HG03520 (cell line): ENCODE measurements at regions not wholly inside any gene's neighbourhood (a gene's known extent, or its start where the extent isn't known, plus 50 kb on each side); places are given as distances from the start of the nearest gene placed in this dataset.

Source experiments
- ATAC-seq: cut with Tn5 transposase; IDR thresholded peaks from one replicate; pipeline ENCODE4 v1.9.1; 2021; ENCODE audit warnings: mild to moderate bottlenecking, moderate library complexity; ENCODE audit not compliant: unreplicated experiment

DNA sequence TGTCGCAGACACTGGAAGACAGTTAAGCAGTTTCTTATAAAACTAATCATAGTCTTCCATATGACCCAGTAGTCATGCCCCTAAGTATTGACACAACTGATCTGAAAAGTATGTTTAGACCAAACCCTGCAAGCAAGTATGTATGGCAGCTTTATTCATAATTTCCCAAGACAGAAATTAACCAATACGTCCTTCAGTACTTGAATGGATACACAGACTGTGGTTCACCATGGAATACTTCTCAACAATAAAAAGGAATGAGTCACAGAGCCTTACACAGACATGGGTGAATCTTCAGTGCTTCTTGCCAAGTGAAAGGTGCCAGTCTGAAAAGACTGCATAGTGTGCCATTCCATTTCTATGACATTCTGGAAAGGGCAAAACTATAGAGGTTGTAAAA is 50.2 kb upstream of the AKR1E2 start:
- no peak for ATAC-seq

DNA sequence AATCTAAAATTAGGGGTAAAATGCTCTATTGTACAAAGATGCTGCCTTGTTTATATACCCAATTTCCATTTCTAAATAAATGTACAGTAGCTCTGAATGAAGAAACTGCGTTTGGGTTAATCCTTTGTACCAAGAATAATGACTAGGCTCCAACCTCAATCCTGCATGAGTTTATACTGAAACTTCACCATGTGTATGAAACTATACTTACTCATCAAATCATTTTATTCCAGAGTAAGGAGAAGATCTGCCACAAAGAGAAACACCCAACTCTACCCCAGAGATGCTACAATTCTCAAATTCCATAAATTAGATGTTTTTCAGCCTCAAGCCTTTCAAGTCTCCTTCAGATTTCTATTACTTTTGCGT is 53.8 kb upstream of the AKR1E2 start:
- no peak for ATAC-seq

DNA sequence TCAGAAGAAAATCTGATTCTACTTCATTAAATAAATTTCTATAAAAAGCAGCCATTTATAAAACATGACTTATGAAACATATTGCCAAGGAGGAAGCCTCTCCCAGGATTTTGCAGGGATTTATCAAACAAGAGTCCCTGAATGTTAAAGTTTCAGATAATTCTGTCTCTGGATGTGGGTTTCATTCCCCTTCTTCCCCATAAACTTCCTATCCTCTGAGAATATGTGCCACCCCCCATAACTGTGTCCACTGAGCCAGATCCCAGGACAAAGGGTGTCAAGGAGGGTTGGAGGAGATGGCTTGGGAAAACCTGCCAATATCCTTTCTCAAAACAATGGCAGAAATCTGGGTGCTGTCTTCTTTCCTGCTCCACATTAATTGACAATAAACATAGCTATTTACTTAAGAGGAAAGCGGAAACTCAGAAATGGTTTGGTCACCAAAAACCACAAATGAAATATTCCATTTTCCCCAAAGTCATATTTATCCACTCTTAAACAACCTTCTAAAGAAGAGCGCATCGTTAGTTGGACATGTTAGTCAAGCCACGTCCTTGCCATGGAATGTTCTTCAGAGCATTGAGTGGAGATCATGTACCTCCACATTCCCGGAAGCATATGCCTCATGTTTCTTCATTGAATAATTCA is 54.3 kb upstream of the AKR1E2 start:
- no peak for ATAC-seq

DNA sequence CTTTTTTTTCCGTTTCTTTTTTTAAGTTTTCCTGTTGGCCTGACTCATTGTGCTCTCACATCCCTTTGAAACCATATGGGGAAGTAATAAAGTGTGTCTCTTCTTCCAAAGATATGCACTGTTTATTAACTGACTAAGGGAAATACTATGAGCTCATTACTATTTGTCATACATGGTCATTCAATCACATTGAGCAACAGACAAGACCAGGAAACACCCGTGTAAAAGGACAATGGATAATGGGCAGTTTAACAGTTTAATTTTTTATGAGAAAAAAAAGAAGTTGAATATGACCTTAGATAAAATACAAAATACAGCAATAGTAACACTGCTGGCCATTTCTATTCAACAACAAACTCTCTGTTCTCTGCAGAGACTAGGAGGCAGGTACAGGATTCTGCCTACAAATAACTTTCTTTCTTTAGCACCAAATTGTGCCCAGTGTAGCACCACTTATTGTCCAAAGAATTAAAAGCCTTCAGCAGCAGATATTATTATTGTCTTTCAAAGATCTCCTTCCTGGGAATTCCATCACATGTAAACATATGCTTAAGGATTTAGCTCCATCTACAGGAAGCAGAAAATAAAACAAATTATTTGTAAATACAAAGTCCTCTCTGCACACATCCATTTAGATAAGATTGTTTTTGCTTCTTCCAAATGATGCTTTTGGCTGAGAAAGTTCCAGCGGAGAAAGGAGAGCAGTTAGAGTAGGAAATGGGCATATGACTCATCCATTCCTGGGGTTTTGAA is 55.0 kb upstream of the AKR1E2 start:
- no peak for ATAC-seq

DNA sequence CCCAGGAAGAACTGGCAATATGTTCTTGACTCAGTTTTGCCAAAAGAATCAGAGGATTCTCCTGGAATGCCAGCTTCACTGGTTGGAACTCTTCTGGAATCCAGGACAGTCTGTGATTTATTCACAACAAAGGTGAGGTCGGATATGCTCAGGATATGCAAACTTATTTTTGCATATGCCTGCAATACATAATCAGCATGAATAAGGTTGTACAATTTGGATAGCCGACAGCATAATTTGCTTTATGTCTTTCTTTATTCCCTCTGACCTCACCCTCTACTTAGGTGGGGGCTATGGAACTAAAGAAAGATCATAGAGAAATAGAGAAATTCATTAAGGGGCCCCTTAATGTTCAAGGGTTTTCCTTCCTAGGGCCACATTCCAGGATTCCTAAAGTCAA is 57.6 kb upstream of the AKR1E2 start:
- no peak for ATAC-seq

DNA sequence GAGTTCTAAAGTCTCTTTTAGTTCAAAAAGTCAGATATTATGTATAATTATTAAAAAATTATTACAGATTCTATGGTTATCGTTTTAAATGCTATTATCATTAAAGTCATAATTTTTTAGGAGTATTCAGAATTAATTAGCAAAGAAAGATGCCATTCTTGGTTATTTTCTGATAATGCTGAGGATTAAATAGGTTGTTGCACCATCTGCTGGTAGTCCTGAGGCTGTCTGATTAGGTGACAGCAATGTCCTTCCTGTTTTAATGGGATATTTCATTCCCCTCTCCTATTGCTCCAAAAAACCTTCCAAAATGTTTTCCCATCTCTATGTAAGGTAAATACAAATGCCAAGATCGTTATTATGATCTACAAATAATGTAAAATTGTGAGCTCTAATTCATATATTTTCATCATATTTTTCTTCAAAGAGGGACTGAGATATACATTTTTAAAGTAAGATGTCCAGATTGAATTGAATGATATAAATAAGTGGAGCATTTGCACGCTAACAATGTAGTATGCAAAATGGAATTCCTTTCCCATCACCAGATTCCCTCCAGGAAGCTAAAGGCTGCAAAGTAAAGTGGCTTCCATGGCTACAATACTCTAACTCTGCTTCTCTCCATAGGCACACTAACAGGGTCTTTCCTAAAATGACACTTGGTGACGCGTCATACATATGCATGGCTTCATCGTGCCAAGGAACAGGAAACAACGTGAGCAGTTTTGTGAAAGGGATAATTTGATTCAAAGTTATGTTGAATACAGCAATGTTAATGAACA is 58.8 kb upstream of the AKR1E2 start:
- no peak for ATAC-seq

DNA sequence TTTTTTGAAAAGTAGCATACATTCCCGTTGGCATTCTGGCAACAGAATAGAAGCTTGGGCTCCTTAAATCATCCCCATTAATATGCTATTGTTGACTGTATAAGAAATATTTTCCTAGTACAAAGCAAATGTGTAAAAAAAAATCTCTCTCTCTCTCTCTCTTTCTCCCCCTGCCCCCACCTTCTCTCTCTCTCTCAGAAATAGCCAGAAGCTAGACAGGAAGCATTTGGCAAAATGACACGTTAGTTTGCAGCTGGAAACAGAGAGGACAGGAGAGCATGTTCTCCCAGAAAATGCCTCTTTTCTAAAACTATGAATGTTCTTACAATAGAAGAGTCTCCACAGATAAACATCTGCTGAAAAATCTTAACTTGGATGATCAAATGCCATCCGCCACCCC is 59.6 kb upstream of the AKR1E2 start:
- no peak for ATAC-seq

DNA sequence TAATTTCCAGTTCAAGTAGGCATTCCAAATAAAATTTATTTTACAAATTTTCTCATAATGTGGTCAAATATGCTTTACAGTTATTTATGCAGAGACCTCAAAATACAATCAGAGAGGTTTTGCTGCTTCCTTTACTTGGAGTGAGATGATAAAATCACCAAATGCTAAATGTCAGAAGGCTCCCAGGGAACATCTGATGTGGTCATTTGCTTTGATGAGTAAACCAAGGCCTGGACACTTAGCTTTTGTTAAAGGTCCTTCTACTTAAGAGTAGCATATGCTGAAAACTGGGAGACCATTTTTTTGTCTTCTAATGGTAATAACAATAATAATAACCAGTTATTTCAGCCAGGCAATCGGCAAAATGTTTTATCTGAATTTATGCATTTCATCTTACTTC is 60.6 kb upstream of the AKR1E2 start:
- no peak for ATAC-seq

DNA sequence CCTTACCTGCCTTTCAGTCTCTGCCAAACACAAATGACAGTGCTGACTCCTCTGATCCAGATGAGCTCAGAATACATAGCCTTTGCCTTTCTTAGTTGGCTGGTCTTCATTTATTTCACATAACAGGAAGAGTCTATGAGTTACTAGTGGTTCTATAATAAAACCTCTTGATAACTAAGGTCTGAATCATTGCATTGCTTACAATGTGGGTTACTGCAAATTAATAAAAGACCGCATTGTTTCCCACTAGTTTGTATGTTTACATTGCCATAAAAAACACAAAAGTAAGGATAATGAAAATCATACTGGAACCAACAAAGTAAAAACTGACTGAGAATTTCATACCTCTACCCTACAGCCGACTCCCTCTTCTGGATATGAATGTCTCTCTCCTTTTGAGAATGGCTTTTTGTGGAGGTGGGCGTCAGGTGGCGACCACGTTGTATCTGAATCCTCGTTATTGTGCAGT is 62.0 kb upstream of the AKR1E2 start:
- ATAC-seq: no peak

DNA sequence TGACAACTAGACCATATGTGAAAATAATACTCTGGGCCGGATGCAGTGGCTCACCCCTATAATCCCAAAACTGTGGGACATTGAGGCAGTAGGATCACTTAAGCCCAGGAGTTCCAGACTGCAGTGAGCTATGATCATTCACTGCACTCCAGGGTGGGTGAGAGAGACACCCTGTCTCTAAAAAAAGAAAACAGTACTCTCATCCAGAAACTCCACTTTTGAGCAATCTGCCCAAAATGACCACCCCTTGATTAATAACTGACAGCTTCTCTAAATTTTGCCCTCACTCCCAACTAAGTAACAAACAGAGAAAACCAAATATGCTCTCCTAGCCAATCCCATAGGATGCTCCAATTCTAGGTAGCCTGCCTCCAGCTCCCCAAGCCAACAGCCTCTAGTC is 62.5 kb upstream of the AKR1E2 start:
- no peak for ATAC-seq

DNA sequence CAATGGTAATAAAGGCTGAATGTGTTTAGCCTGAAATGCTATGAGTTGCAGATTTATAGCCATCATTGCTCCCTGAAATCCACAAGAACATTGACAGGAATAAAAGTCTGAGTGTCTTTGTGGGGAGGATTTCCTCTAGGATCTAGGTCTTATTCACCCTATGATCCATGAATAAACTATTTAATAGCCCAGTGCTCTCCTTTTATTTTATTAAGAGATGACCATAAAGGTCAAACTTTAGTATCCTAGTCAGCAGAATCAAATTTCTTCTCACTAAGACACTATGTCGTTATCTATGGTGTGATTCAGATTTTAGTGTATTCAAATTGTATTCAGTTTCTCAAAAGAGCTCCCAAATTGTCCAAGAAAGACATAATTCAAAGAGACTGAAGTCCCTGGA is 67.8 kb upstream of the AKR1E2 start:
- no peak for ATAC-seq

DNA sequence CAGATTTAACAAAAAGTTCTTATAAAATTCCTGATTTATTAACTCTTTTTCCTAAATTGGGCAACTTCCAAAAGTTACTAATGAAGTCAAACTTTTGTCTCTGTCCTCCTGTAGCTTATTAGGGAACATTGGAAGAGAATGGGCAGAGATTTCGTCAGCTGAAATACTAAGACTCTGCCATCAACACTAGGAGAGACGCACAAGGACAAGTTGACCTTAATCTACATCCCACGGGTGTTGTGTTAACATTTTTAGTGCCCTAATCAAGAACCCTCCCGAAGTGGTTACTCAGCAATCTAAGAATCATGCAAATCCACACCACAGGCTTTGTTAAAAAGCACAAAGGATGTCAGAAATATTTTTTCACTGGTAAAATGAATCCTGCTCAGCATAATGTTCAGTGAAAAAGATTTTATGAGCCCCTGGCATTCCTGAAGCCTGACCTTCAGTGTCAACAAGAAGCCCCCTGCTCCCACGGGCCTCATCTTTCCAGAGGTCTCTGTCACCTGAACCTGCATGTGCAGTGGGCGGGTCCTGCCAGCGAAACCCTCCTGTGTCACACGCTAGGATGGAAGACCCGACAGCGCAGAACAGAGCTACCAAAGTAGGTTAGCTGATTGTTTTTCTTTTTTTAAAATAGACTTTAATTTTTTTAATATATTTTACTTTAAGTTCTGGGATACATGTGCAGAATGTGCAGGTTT is 70.6 kb upstream of the AKR1E2 start:
- ATAC-seq: no peak

DNA sequence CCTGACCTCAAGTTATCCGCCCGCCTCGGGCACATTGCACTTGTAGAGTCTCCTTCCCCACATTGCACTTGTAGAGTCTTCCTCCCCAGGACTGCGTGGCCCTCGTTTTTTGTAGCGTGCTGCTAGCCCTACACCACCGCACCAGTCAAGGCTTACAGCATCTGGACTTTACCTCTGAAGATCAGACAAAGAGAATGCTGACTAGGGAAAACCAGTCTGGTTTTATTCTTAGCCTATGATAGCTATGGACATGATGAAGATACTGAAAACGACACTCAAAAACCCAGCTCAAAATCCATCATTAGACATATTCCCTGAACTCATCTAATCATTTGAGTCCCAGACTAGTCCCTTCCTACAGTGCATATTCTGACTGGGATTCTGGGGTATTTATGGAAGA is 71.9 kb upstream of the AKR1E2 start:
- ATAC-seq: no peak

DNA sequence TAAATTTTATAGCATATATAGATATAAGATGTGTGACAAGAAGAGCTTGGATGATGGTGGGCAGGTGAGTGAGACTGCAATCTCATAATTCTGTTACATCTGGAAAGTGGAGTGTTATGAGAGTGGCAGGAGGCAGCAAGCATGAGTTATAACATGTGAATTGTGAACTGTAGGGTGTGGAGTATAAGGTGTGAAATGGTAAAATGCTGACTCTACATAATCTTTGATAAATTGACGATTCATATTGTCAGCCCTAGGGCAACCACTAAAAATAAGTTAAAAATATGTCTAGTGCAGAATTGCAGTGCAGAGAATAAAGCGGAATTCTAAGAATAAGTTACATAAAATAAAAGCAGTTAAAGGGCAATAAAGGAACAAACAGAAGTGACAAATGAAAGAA is 74.8 kb upstream of the AKR1E2 start:
- no peak for ATAC-seq

DNA sequence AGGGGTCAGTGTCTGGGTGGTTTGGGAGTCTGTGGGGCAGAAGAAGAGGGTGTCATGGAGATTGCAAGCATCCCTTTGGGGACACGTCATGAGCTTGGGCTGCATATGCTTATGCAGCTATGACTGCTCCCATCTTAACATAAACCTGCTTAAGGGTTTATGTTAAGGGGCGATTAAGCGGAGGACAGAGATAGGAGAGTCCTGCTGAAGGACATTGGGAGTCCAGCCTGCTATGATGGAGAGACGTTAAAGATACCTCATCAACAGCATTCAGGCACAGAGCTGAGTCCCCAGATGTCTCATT is 76.8 kb upstream of the AKR1E2 start:
- no peak for ATAC-seq

DNA sequence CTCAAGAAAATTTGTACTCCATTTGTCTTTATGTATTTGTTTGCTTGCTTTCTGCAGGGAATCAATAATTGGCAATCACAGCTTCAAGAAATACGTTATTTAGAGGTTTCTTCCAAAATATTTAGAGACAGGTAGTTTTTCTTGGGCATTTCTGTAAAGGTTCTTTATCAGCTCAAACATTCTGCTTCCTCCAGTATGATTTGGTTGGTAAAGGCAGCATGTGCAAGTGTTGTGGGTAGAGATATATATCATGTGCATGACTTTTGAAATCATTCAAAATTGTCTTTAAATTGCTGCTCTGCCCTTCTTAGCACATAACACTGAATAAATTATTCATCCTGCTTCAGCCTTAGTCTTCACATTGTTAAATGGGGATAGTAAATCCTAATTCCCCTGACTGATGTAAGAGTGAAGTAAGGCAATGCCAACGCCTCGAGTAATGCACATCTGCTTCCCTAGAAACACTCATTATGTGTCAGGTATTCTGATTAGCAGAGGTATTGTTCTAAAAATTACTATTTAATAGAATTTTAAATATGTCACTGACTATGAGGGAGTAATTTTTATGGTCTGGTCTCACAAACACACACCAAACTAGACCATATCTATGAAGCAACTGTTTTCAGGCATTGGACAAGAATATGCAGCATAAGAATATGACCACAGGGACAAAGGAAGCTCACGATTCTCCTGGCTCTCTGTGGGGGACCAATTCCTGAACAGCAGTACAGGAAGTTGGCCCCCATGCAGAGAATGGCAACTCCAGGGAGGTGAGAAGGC is 77.3 kb upstream of the AKR1E2 start:
- no peak for ATAC-seq

DNA sequence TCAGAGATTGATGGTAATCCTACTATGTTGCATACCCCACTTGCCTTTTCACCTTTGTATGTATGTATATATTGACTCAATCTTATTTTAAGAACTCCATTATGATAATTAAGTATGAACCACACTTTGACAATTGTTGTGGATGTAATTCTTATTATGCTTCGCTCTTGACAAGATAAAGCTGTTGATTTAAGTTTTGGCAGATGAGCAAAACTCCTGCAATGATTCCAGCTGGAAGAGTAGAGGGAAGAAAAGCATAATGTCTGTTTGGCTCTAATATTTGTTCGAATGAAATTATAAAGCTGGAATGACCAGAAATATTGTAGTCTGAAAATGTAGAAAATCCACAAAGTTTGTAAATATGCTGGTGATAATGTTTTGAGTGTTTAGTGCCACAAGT is 83.8 kb upstream of the AKR1E2 start:
- ATAC-seq: no peak

DNA sequence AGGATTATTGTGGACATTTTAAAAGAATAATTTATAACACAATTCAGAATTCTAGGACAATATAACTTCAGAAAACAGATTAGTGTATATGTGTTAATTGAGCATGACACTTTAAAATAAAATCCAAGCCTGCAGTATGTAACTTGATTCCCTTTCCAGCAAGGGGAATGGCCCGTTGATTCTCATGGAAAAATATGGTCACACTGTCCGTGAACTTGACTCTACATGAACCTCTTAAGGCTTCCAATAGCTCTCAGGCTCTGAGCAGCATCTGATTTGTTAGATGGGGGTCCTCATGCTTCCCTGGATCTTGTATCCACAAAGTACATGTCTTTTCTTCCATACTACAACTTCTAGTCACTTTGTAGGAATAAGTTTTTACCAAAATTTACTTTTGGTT is 85.5 kb upstream of the AKR1E2 start:
- no peak for ATAC-seq

DNA sequence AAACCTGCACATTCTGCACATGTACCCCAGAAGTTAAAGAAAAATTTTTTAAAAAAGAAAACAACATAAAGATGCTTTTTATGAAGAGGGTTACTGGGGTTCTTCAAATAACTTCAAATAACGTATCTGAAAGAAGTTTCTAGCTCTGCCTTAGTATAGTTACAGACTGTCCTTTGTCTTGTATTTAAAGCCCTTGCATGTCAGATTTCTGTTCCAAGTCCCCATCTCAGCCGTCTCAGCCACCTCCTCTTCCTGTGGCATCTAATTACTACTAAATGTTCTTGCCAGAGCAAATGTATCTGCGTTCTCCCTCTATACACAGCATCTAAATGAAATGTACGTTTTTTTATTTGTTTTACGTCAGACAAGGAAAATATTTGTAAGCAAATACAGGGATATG is 89.4 kb upstream of the AKR1E2 start:
- no peak for ATAC-seq

DNA sequence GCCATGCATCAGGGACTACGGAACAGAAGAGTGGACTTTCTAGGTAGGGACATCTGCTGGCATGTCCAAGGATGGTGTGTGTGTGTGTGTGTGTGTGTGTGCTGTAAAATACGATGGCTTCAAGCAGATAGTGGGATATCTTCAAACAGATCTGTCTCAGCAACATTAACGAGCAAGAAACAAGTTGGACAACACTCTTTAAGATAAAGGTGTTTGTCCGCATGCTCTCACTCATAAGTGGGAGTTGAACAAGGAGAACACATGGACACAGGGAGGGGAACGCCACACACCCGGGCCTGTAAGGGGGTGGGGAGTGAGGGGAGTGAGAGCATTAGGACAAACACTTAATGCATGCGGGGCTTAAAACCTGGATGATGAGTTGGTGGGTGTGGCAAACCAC is 89.8 kb upstream of the AKR1E2 start:
- ATAC-seq: no peak

DNA sequence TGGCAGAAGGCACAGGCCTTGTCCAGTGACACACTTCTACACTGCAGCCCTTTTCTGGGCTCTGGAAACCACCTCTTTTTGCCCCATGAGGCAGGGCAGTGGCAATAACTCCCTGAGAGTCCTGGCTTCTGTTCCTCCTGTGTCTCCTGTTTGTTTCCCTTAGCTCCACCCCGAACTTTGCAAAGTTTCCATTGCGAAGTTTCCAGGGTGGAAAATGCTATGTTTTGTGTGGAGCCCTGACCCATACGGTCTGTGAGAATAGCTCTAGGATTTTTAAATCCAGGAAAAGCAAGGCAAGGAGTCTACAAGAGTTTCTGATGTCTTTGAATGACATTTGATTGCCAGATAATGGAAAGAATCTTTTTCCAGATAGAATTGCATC is 92.2 kb upstream of the AKR1E2 start:
- no peak for ATAC-seq
